ENCODE measurements at regions not wholly inside any gene's neighbourhood (a gene's known extent, or its start where the extent isn't known, plus 50 kb on each side); places are given as distances from the start of the nearest gene placed in this dataset.

GRCh38 chrX:40418813-40419195 lies 162.0 kb upstream of the ATP6AP2 start:
- Histone ChIP-seq H3K4me1 (ENCODE audit: control insufficient read depth, insufficient read depth, low read length, poor library complexity, severe bottlenecking) (peaks cover 6% of the 10 kb centered on the region), H3K27ac (ENCODE audit: insufficient read depth, low read length, poor library complexity, severe bottlenecking) (no peak overlapping the region), H3K4me3 (ENCODE audit: low read depth, low read length) (no peak overlapping the region), H3K27me3 (ENCODE audit: control insufficient read depth, insufficient read depth, low read length) (no peaks in the 10 kb centered on the region), H3K36me3 (ENCODE audit: control insufficient read depth, insufficient read depth, low read length) (no peaks in the 10 kb centered on the region), H3K9me3 (ENCODE audit: control insufficient read depth in 2 of 2, low read length in 2 of 2) (no peaks in the 10 kb centered on the region)
- DNase-seq, result peak in 2 of 3 donors; percentile 7 to 27
- H3K9me3 Mint-ChIP-seq, result peaks cover 0 to 3% (median 0%) of the 10 kb centered on the region in 7 donors
- no peak overlapping the region for H3K4me3 Mint-ChIP-seq
- H3K4me1 Mint-ChIP-seq, result peaks cover 0 to 6% (median 1%) of the 10 kb centered on the region in 4 donors
- H3K27ac Mint-ChIP-seq, result no peak overlapping the region
- H3K27me3 Mint-ChIP-seq, result no peaks in the 10 kb centered on the region
- ATAC-seq (ENCODE audit: low read depth in 2 of 2), result no peak
- no peaks in the 10 kb centered on the region for H3K36me3 Mint-ChIP-seq

DNA sequence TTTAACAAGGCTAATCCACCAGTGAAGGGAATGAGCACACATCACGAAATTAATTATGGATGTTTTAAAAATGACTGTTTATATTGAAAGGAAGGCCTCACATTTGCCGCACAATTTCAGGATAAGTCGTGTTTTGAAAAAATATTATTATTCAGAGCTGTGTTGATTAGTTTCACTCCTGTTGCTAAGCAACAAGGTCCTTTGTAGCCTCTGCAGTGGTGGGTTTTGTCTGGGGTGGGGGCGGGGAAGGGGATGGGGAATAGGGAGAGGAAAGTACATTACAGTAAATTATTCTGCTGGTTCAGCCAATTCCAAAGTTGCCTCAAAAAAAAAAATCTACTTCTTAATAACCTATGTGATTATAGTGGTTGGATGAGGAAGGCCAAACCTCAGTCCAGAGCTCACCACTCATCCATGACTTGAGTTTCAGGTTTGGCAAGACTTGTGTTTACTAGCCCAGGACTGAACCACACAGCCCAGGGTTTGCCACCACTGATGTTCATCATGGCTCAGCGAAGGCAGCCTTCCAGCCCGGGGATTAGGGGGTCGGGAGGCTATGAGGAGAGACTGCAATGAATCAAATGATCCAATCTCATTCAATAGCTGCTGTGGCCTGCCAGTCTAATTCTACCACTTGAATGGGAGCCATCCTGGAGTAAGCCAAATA lies 162.5 kb upstream of the ATP6AP2 start:
- Histone ChIP-seq H3K27ac (ENCODE audit: insufficient read depth, low read length, poor library complexity, severe bottlenecking) (no peak overlapping the region), H3K4me1 (ENCODE audit: control insufficient read depth, insufficient read depth, low read length, poor library complexity, severe bottlenecking) (peaks cover 6% of the 10 kb centered on the region), H3K9me3 (ENCODE audit: control insufficient read depth in 2 of 2, low read length in 2 of 2) (no peaks in the 10 kb centered on the region), H3K27me3 (ENCODE audit: control insufficient read depth, insufficient read depth, low read length) (no peaks in the 10 kb centered on the region), H3K36me3 (ENCODE audit: control insufficient read depth, insufficient read depth, low read length) (no peaks in the 10 kb centered on the region), H3K4me3 (ENCODE audit: low read depth, low read length) (no peak overlapping the region)
- Mint-ChIP-seq H3K27me3 (peaks cover 4% of the 10 kb centered on the region), H3K9me3 (no peaks in the 10 kb centered on the region), H3K27ac (no peak overlapping the region), H3K36me3 (no peaks in the 10 kb centered on the region), H3K4me1 (peaks cover 0 to 6% (median 1%) of the 10 kb centered on the region in 4 donors), H3K4me3 (peak overlapping the region in 1 of 4 donors; percentile 27)
- DNase-seq (no peak), ATAC-seq (ENCODE audit: low read depth in 2 of 2) (no peak)

- no peak overlapping the region for H3K4me3 ChIP-seq (ENCODE audit: low read depth, low read length)
- H3K27ac Mint-ChIP-seq, result no peak overlapping the region
- no peaks in the 10 kb centered on the region for H3K36me3 Mint-ChIP-seq
- peaks cover 0 to 4% (median 1%) of the 10 kb centered on the region in 7 donors for H3K9me3 Mint-ChIP-seq
- H3K27ac ChIP-seq (ENCODE audit: insufficient read depth, low read length, poor library complexity, severe bottlenecking), result no peak overlapping the region
- H3K4me1 ChIP-seq (ENCODE audit: control insufficient read depth, insufficient read depth, low read length, poor library complexity, severe bottlenecking), result peaks cover 6% of the 10 kb centered on the region
- no peaks in the 10 kb centered on the region for H3K27me3 ChIP-seq (ENCODE audit: control insufficient read depth, insufficient read depth, low read length)
- DNase-seq (no peak), ATAC-seq (ENCODE audit: low read depth in 2 of 2) (no peak)
- no peaks in the 10 kb centered on the region for H3K36me3 ChIP-seq (ENCODE audit: control insufficient read depth, insufficient read depth, low read length)
- H3K4me3 Mint-ChIP-seq, result no peak overlapping the region
- peaks cover 0 to 6% (median 1%) of the 10 kb centered on the region in 4 donors for H3K4me1 Mint-ChIP-seq
- peaks cover 6% of the 10 kb centered on the region for H3K27me3 Mint-ChIP-seq
- no peaks in the 10 kb centered on the region for H3K9me3 ChIP-seq (ENCODE audit: control insufficient read depth in 2 of 2, low read length in 2 of 2)
These were observed 165.1 kb upstream of the ATP6AP2 start for GRCh38 chrX:40415675-40416074.

DNA sequence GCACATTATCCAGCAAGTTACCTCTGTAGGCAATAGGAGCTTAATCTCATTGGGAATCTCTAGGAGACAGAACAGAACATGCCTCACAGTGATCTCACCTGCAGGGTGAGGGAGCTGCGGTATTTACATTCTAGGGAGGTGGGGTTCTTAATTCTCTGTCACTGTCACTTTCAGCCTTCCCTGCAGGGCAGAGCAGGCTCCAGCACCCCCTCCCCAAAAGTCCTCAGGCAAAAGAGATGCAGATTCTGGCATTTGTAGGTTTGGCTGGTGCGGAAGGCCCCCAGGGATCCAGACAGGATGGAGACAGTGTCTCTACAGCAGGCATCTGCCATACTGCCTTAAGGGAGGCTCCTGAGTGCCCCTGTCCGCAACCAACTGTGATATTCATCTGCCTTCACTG lies 166.4 kb upstream of the ATP6AP2 start:
- Histone ChIP-seq H3K36me3 (ENCODE audit: control insufficient read depth, insufficient read depth, low read length) (no peaks in the 10 kb centered on the region), H3K4me3 (ENCODE audit: low read depth, low read length) (no peak overlapping the region), H3K27ac (ENCODE audit: insufficient read depth, low read length, poor library complexity, severe bottlenecking) (no peak overlapping the region), H3K4me1 (ENCODE audit: control insufficient read depth, insufficient read depth, low read length, poor library complexity, severe bottlenecking) (peaks cover 6% of the 10 kb centered on the region), H3K27me3 (ENCODE audit: control insufficient read depth, insufficient read depth, low read length) (no peaks in the 10 kb centered on the region), H3K9me3 (ENCODE audit: control insufficient read depth in 2 of 2, low read length in 2 of 2) (no peaks in the 10 kb centered on the region)
- peaks cover 0 to 14% (median 3%) of the 10 kb centered on the region in 7 donors for H3K9me3 Mint-ChIP-seq
- H3K4me1 Mint-ChIP-seq, result peaks cover 0 to 6% (median 1%) of the 10 kb centered on the region in 4 donors
- ATAC-seq (ENCODE audit: low read depth in 2 of 2) (no peak), DNase-seq (no peak)
- no peak overlapping the region for H3K27ac Mint-ChIP-seq
- H3K36me3 Mint-ChIP-seq, result no peaks in the 10 kb centered on the region
- peaks cover 6% of the 10 kb centered on the region for H3K27me3 Mint-ChIP-seq
- H3K4me3 Mint-ChIP-seq, result no peak overlapping the region

DNA sequence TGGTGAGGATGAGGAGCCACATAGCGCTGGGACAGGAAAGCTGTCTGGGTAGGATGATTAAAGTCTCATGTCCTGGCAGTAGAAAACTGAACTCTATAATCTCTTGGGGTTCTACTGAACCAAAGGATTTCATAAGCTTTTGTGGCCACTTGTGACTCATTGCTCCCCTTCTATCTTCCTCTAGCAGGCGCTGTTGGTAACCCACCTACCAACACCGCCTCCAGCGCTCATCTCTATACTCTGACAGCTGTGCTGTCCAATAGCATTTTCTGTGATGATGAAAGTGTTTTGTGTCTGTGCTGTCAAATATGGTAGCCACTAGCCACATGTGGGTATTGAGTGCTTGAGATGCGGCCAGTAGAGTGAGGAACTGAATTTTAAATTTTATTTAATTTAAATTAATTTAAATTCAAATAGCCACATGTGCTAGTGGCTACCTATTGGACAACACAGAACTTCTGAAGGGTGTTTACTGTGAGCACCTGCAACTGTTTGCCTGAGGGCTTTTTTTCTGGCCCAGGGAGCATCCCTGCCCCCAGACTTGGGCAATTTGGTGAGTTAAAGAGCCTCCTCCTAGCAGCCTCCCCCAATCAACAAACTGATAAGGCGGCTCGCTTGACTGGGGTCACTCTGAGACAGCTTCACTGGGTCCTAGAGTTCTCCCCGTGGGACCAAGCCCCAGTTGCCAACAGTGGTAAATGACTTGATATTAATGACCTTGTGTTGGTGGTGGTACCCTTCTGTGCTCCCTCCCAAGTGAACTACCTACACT lies 169.2 kb upstream of the ATP6AP2 start:
- Mint-ChIP-seq H3K27me3 (peaks cover 12% of the 10 kb centered on the region), H3K9me3 (peaks cover 0 to 25% (median 3%) of the 10 kb centered on the region in 7 donors), H3K27ac (no peak overlapping the region), H3K4me3 (no peak overlapping the region), H3K4me1 (no peaks in the 10 kb centered on the region), H3K36me3 (no peaks in the 10 kb centered on the region)
- no peaks in the 10 kb centered on the region for H3K4me1 ChIP-seq (ENCODE audit: control insufficient read depth, insufficient read depth, low read length, poor library complexity, severe bottlenecking)
- H3K36me3 ChIP-seq (ENCODE audit: control insufficient read depth, insufficient read depth, low read length), result no peaks in the 10 kb centered on the region
- no peaks in the 10 kb centered on the region for H3K9me3 ChIP-seq (ENCODE audit: control insufficient read depth in 2 of 2, low read length in 2 of 2)
- ATAC-seq (ENCODE audit: low read depth in 2 of 2) (no peak), DNase-seq (no peak)
- no peaks in the 10 kb centered on the region for H3K27me3 ChIP-seq (ENCODE audit: control insufficient read depth, insufficient read depth, low read length)
- H3K27ac ChIP-seq (ENCODE audit: insufficient read depth, low read length, poor library complexity, severe bottlenecking), result no peak overlapping the region
- no peak overlapping the region for H3K4me3 ChIP-seq (ENCODE audit: low read depth, low read length)

DNA sequence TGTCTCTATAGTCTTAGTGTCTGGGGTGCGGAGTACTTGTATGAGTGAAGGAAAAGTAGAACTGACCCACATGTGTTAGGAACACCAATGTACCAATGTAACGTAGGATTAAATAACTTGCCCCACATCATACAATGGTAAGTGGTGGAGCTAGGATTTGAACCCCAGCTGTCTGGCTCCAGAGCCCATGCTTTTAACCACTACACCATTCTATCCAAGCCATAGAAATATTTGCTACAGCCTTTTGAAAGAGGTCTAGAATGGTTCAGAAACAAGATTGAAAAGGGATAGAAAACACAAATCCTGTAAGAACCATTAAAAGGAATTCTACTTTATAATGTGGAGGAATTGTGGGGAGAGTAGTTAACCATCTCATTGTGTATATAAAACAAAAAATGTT lies 169.9 kb upstream of the ATP6AP2 start:
- DNase-seq, result no peak
- Mint-ChIP-seq H3K4me1 (no peaks in the 10 kb centered on the region), H3K27ac (no peak overlapping the region), H3K4me3 (no peak overlapping the region), H3K9me3 (peaks cover 0 to 25% (median 3%) of the 10 kb centered on the region in 7 donors), H3K36me3 (no peaks in the 10 kb centered on the region), H3K27me3 (peaks cover 12% of the 10 kb centered on the region)
- H3K4me1 ChIP-seq (ENCODE audit: control insufficient read depth, insufficient read depth, low read length, poor library complexity, severe bottlenecking), result no peaks in the 10 kb centered on the region
- H3K27ac ChIP-seq (ENCODE audit: insufficient read depth, low read length, poor library complexity, severe bottlenecking), result no peak overlapping the region
- ATAC-seq (ENCODE audit: low read depth in 2 of 2), result no peak
- H3K4me3 ChIP-seq (ENCODE audit: low read depth, low read length), result no peak overlapping the region
- H3K27me3 ChIP-seq (ENCODE audit: control insufficient read depth, insufficient read depth, low read length), result no peaks in the 10 kb centered on the region
- no peaks in the 10 kb centered on the region for H3K9me3 ChIP-seq (ENCODE audit: control insufficient read depth in 2 of 2, low read length in 2 of 2)
- H3K36me3 ChIP-seq (ENCODE audit: control insufficient read depth, insufficient read depth, low read length), result no peaks in the 10 kb centered on the region

DNA sequence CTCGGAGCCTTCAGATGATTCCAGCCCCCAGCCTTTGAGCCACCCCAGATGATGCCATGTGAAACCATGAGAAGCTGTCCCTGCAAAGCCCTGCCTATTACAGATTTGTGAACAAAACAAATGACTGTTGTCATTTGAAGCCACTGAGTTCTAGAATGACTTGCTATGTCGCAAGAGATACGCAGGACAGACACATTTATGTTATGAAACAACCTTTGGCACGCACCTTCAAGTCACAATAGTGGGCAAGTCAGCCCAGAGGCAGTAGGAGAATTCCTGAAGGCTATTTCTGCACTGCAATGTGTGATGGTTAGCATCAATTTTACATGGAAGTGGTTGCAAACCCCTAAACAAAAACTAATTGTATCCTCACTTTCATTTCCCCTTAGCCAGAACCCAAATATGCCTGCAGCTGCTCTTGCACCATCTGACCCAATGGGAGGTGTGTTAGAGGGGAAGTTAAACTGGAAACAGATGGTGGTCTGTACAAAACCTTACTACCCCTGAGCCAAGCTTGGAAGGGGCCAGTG lies 174.4 kb upstream of the ATP6AP2 start:
- Histone ChIP-seq H3K27me3 (ENCODE audit: control insufficient read depth, insufficient read depth, low read length) (no peaks in the 10 kb centered on the region), H3K4me1 (ENCODE audit: control insufficient read depth, insufficient read depth, low read length, poor library complexity, severe bottlenecking) (no peaks in the 10 kb centered on the region), H3K4me3 (ENCODE audit: low read depth, low read length) (no peak overlapping the region), H3K9me3 (ENCODE audit: control insufficient read depth in 2 of 2, low read length in 2 of 2) (no peaks in the 10 kb centered on the region), H3K27ac (ENCODE audit: insufficient read depth, low read length, poor library complexity, severe bottlenecking) (no peak overlapping the region), H3K36me3 (ENCODE audit: control insufficient read depth, insufficient read depth, low read length) (no peaks in the 10 kb centered on the region)
- no peak overlapping the region for H3K4me3 Mint-ChIP-seq
- ATAC-seq (ENCODE audit: low read depth in 2 of 2) (no peak), DNase-seq (no peak)
- no peak overlapping the region for H3K27ac Mint-ChIP-seq
- H3K27me3 Mint-ChIP-seq, result peaks cover 5% of the 10 kb centered on the region
- H3K36me3 Mint-ChIP-seq, result no peaks in the 10 kb centered on the region
- no peaks in the 10 kb centered on the region for H3K4me1 Mint-ChIP-seq
- peaks cover 0 to 25% (median 1%) of the 10 kb centered on the region in 7 donors for H3K9me3 Mint-ChIP-seq

Measured in CD4-positive, CD25-positive, alpha-beta regulatory T cell (primary cell).